Smooth muscle cell (in vitro differentiated cells): ENCODE measurements at regions not wholly inside any gene's neighbourhood (a gene's known extent, or its start where the extent isn't known, plus 50 kb on each side); places are given as distances from the start of the nearest gene placed in this dataset. TPM values are rescaled to one million over a fixed set of nuclear protein-coding genes. Genes with fewer than 3 reads are reported as not detected.
"Not testable (repeated sequence)": the region's sequence is repeated elsewhere in the genome, so short reads cannot be mapped to it uniquely, and the experiment has no call there.

Experiments
- DNase-seq: peaks from one replicate; lab custom pipeline; 2025; ENCODE audit not compliant: unreplicated experiment; lab: John Stamatoyannopoulos, UW
- H2AFZ ChIP-seq: fragments of 200-600 bp; sonication (generic); 2 replicates; pipeline ENCODE4 v1.6.0; 2016; ENCODE audit warnings: antibody characterized with exemption, low read depth, mild to moderate bottlenecking
- H3F3A ChIP-seq: fragments of 200-600 bp; sonication (generic); 2 replicates; pipeline ENCODE4 v1.6.0; 2017; ENCODE audit warnings: antibody characterized with exemption, low read depth
- H3K27ac ChIP-seq: fragments of 200-600 bp; sonication (generic); 2 replicates; pipeline ENCODE4 v1.5.1; 2016; ENCODE audit warnings: low read depth, mild to moderate bottlenecking
- H3K27me3 ChIP-seq: fragments of 200-600 bp; sonication (generic); 2 replicates; pipeline ENCODE4 v1.6.1; 2016; ENCODE audit warnings: low read depth, mild to moderate bottlenecking
- H3K36me3 ChIP-seq: fragments of 200-600 bp; sonication (generic); 2 replicates; pipeline ENCODE4 v1.5.1; 2016; ENCODE audit warnings: low read depth
- H3K4me1 ChIP-seq: fragments of 200-600 bp; sonication (generic); 2 replicates; pipeline ENCODE4 v1.5.1; 2016; ENCODE audit warnings: low read depth
- H3K4me2 ChIP-seq: fragments of 200-600 bp; sonication (generic); 2 replicates; pipeline ENCODE4 v1.6.0; 2016; ENCODE audit warnings: mild to moderate bottlenecking
- H3K4me3 ChIP-seq: fragments of 200-600 bp; sonication (generic); 2 replicates; pipeline ENCODE4 v1.5.1; 2016; ENCODE audit warnings: mild to moderate bottlenecking
- H3K79me2 ChIP-seq: fragments of 200-600 bp; sonication (generic); 2 replicates; pipeline ENCODE4 v1.6.0; 2016; ENCODE audit warnings: low read depth, mild to moderate bottlenecking
- H3K9ac ChIP-seq: fragments of 200-600 bp; sonication (generic); 2 replicates; pipeline ENCODE4 v1.6.0; 2016; ENCODE audit warnings: low read depth
- H3K9me3 ChIP-seq: fragments of 200-600 bp; sonication (generic); replicated peaks from 2 replicates; pipeline ENCODE4 v1.5.1; 2016; ENCODE audit warnings: low read depth
- H4K20me1 ChIP-seq: fragments of 200-600 bp; sonication (generic); 2 replicates; pipeline ENCODE4 v1.6.0; 2016; ENCODE audit warnings: low read depth
- WGBS: methylation state at CpG from one replicate; pipeline ENCODE4 v1.1.7; 2016; ENCODE audit warnings: low lambda C conversion rate; 5-methylcytosine and 5-hydroxymethylcytosine counted together
- small RNA-seq: library from RNA; depleted of rRNA; stranded (forward); fragments of <200 nt; gene quantifications from one replicate; pipeline ENCODE3, GENCODE V24; 2014

GRCh38 chr15:30261432-30262141 lies 126.7 kb downstream of the GOLGA8T start:
- H3F3A ChIP-seq, H3K27ac ChIP-seq: not testable (repeated sequence)
- 90% methylated on average over 18 of the region's 23 CpGs for WGBS

DNA sequence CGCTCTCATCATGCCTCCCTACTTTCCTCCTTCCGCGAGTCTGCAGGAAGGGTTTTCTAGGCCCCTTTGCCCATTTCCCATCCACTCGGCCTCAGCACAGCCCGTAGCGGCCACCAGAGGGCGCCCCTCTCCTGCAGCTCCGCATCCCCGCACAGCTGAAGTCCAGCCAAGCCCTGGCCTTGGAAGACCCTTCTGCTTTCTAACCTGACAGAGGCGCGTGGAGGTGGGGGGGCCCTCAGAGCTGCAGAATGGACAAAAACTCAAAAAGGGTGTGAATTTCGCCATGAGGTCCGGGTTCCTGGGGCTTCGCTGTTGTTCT lies 127.2 kb downstream of the GOLGA8T start:
- H3K27me3 ChIP-seq, DNase-seq, H4K20me1 ChIP-seq, H3K4me1 ChIP-seq, H3K9ac ChIP-seq, H3K36me3 ChIP-seq, H2AFZ ChIP-seq, H3K9me3 ChIP-seq, H3K4me2 ChIP-seq, H3K4me3 ChIP-seq, H3F3A ChIP-seq, H3K79me2 ChIP-seq, H3K27ac ChIP-seq: not testable (repeated sequence)
- WGBS, result no CpG with 5 or more reads among the region's 14 CpGs

More at GRCh38 chr15:30261432-30262141, 126.7 kb downstream of the GOLGA8T start:
- not testable (repeated sequence) for DNase-seq, H3K79me2 ChIP-seq, H2AFZ ChIP-seq, H3K9ac ChIP-seq, H3K4me1 ChIP-seq, H3K36me3 ChIP-seq, H3K27me3 ChIP-seq, H3K4me3 ChIP-seq, H3K9me3 ChIP-seq, H4K20me1 ChIP-seq, H3K4me2 ChIP-seq

DNA sequence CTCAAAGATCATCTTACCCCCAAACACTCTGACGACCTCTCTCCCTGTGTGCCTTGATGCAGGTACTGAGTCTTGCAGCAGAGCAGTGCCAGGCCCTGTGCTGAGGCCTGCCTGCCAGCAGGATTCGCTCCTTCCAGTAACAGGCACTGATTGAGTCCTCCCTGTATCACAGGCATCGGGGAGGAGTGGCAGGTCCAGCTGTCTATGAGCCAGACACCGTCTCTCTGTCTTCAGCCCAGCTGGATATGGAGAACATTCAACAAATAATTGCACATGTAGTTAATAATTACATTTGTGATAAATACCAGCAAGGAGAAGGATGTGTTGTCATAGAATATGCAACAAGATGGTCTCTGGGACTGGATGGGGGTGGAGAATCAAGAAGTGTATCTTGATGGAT lies 129.1 kb downstream of the GOLGA8T start:
- not testable (repeated sequence) for DNase-seq, H3K9me3 ChIP-seq, H3K27me3 ChIP-seq, H3K27ac ChIP-seq, H3K79me2 ChIP-seq, H3K4me1 ChIP-seq, H3K9ac ChIP-seq, H3K4me2 ChIP-seq, H2AFZ ChIP-seq, H4K20me1 ChIP-seq, H3F3A ChIP-seq, H3K4me3 ChIP-seq, H3K36me3 ChIP-seq
- 98% methylated on average over 3 of the region's 4 CpGs for WGBS

DNA sequence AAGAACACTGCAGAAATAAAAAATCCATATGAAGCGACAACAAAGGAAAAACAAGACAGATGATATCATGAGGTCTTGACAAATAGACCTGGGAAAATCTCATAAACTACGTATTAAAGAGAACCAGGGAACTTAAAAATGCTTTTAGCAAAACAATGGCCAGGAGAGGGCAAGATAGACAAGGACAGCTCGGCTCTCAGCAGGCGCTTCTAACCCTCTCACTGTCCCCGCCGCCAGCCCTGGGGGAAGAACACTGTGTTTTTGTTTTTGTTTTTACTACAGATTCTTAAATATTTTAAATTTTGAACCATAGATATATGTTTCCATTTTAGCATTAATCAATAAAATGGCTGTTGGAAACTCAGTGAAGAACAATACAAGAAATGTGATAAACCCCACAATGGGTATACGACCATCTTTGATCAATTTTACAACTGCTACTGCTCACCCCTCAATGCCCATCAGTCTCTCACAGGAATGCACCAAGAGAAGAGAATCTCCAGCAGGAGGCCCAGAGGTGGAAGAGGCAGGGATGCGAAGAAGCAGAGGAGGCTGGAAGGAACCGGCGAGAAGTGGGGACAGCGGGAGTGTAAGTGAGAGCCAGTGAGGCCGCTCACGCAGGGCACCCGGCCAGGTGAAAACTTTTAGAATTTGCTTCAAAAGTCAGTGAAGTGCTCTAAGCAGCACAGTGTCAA lies 98.0 kb downstream of the CHRFAM7A start:
- not testable (repeated sequence) for H3F3A ChIP-seq, H3K4me1 ChIP-seq, DNase-seq, H3K36me3 ChIP-seq, H3K4me3 ChIP-seq, H3K79me2 ChIP-seq, H3K27me3 ChIP-seq, H4K20me1 ChIP-seq, H3K9me3 ChIP-seq, H2AFZ ChIP-seq, H3K9ac ChIP-seq, H3K4me2 ChIP-seq, H3K27ac ChIP-seq
- no CpG with 5 or more reads among the region's 14 CpGs for WGBS

- no CpG with 5 or more reads among the region's 3 CpGs for WGBS
Observed at GRCh38 chr15:30303968-30304367, 89.4 kb downstream of the CHRFAM7A start.

More at GRCh38 chr15:30303968-30304367, 89.4 kb downstream of the CHRFAM7A start:
- H3K4me1 ChIP-seq, H3K9me3 ChIP-seq, H3F3A ChIP-seq, H3K9ac ChIP-seq, H3K27ac ChIP-seq, H3K4me3 ChIP-seq, H3K4me2 ChIP-seq, H2AFZ ChIP-seq, H4K20me1 ChIP-seq, H3K27me3 ChIP-seq, DNase-seq, H3K36me3 ChIP-seq, H3K79me2 ChIP-seq: not testable (repeated sequence)

Small RNA genes in the stretch of these regions (small RNA-seq; reads per million reads assigned to genes)
- gene RNU6-17P, result not detected
